Endothelial cell of umbilical vein (primary cell): ENCODE measurements at regions not wholly inside any gene's neighbourhood (a gene's known extent, or its start where the extent isn't known, plus 50 kb on each side); places are given as distances from the start of the nearest gene placed in this dataset.

Experiments
- BruUV-seq: library from RNA; stranded (reverse); fragments of 400-500 nt; replicated peaks from 2 replicates; lab custom pipeline; 2021; lab: Mats Ljungman, UMichigan
- CTCF ChIA-PET: fragments of 300-600, 350-600 bp; sonication (Branson Sonifier 250); formaldehyde crosslinking; loops from one replicate; lab custom pipeline; 2021; ENCODE audit warnings: antibody characterized with exemption, inconsistent platforms; lab: Charles Lee
- POLR2A ChIA-PET: fragments of 300-600, 350-600 bp; sonication (Branson Sonifier 250); formaldehyde crosslinking; loops from one replicate; lab custom pipeline; 2021; ENCODE audit warnings: antibody characterized with exemption, inconsistent platforms; lab: Charles Lee
- DNase-seq: peaks from one replicate; pipeline ENCODE4 v3.0.0-alpha.2; 2011; ENCODE audit warnings: low read depth, low spot score
- FAIRE-seq: peaks from 2 replicates; lab custom pipeline; 2011; peaks lifted over from hg19 to GRCh38; lab: Jason Lieb, UNC
- H2AFZ ChIP-seq: 2 replicates; pipeline ENCODE4 v1.6.0; 2012; ENCODE audit warnings: low read depth, low read length, control low read depth, inconsistent platforms
- H3K27ac ChIP-seq: 2 replicates; pipeline ENCODE4 v1.5.1; 2011; ENCODE audit warnings: low read depth, mild to moderate bottlenecking, control low read depth, low read length, moderate library complexity; ENCODE audit not compliant: insufficient read depth
- H3K27me3 ChIP-seq, 2 experiments: 2 replicates each; pipeline versions ENCODE4 v1.6.0 to v1.6.1; 2011; ENCODE audit warnings: low read length in 2 of 2, mixed read lengths in 1 of 2; ENCODE audit not compliant: control insufficient read depth in 2 of 2, insufficient read depth in 2 of 2
- H3K36me3 ChIP-seq, 2 experiments: 2 replicates in 1 of 2; 3 replicates in 1 of 2; pipeline ENCODE4 v1.5.1; 2011; ENCODE audit warnings: low read length in 2 of 2, mild to moderate bottlenecking in 1 of 2, moderate library complexity in 1 of 2; ENCODE audit not compliant: control insufficient read depth in 2 of 2, insufficient read depth in 2 of 2; ENCODE audit errors: extremely low read depth in 1 of 2
- H3K4me1 ChIP-seq: 3 replicates; pipeline ENCODE4 v1.5.1; 2011; ENCODE audit warnings: mild to moderate bottlenecking, low read length; ENCODE audit not compliant: control insufficient read depth, insufficient read depth; ENCODE audit errors: extremely low read depth
- H3K4me2 ChIP-seq: 2 replicates; pipeline ENCODE4 v1.6.1; 2011; ENCODE audit warnings: low read length, control low read depth, mixed read lengths; ENCODE audit not compliant: insufficient read depth
- H3K4me3 ChIP-seq, 3 experiments: fragments of 200-600 bp in 1 of 3; sonication (generic), shearing (Covaris generic) in 1 of 3; replicated peaks in 1 of 3; 2 replicates each; pipeline ENCODE4 v1.5.1; 2011 to 2016; ENCODE audit warnings: control low read depth in 3 of 3, low read length in 3 of 3, mild to moderate bottlenecking in 2 of 3, inconsistent platforms in 1 of 3, low read depth in 1 of 3, moderate library complexity in 1 of 3; ENCODE audit not compliant: insufficient read depth in 1 of 3
- H3K79me2 ChIP-seq: 2 replicates; pipeline ENCODE4 v1.6.0; 2012; ENCODE audit warnings: low read length, inconsistent platforms; ENCODE audit not compliant: control insufficient read depth, insufficient read depth
- H3K9ac ChIP-seq: replicated peaks from 2 replicates; pipeline ENCODE3; 2011; ENCODE audit warnings: low read length, control low read depth; ENCODE audit not compliant: insufficient read depth; ENCODE audit errors: extremely low read depth
- H3K9me1 ChIP-seq: replicated peaks from 3 replicates; pipeline ENCODE4 v1.6.0; 2011; ENCODE audit warnings: mild to moderate bottlenecking, low read length; ENCODE audit not compliant: control insufficient read depth, insufficient read depth; ENCODE audit errors: extremely low read depth
- H3K9me3 ChIP-seq: replicated peaks from 2 replicates; pipeline ENCODE4 v1.5.1; 2012; ENCODE audit warnings: low read length, inconsistent platforms; ENCODE audit not compliant: control insufficient read depth, insufficient read depth
- H4K20me1 ChIP-seq: replicated peaks from 2 replicates; pipeline ENCODE3; 2011; ENCODE audit warnings: mild to moderate bottlenecking, low read length; ENCODE audit not compliant: control insufficient read depth, insufficient read depth; ENCODE audit errors: extremely low read depth
- CTCF ChIP-seq, 2 donors: IDR thresholded peaks; 1 replicate in 1 of 2; 2 replicates in 1 of 2; pipeline ENCODE4 v1.5.1; 2011; ENCODE audit warnings: low read length in 2 of 2, mild to moderate bottlenecking in 2 of 2, moderate library complexity in 2 of 2, control low read depth in 1 of 2, inconsistent platforms in 1 of 2, low read depth in 1 of 2; ENCODE audit not compliant: insufficient read depth in 1 of 2; ENCODE audit errors: extremely low read depth in 1 of 2
- EZH2 ChIP-seq: IDR thresholded peaks from 2 replicates; pipeline ENCODE4 v1.6.1; 2012; ENCODE audit warnings: borderline replicate concordance, low read depth, mild to moderate bottlenecking, moderate library complexity, low read length, inconsistent platforms; ENCODE audit not compliant: severe bottlenecking
- FOS ChIP-seq: IDR thresholded peaks from 2 replicates; pipeline ENCODE4 v1.6.1; 2011; ENCODE audit warnings: mild to moderate bottlenecking, low read length, moderate library complexity, borderline replicate concordance; ENCODE audit not compliant: insufficient read depth
- GATA2 ChIP-seq: IDR thresholded peaks from 2 replicates; pipeline ENCODE4 v1.7.0; 2011; ENCODE audit warnings: low read depth, mild to moderate bottlenecking, moderate library complexity, mixed read lengths, low read length; ENCODE audit not compliant: insufficient read length, insufficient read depth
- JUN ChIP-seq: IDR thresholded peaks from 2 replicates; pipeline ENCODE4 v1.6.1; 2011; ENCODE audit warnings: borderline replicate concordance, low read depth; ENCODE audit not compliant: insufficient read length, insufficient read depth
- MAX ChIP-seq: IDR thresholded peaks from 2 replicates; pipeline ENCODE4 v1.6.1; 2011; ENCODE audit not compliant: insufficient read depth, insufficient read length
- MYC ChIP-seq: IDR thresholded peaks from one replicate; pipeline ENCODE4 v1.6.1; 2011; ENCODE audit warnings: mild to moderate bottlenecking, low read depth, low read length
- POLR2A ChIP-seq: IDR thresholded peaks from 2 replicates; pipeline ENCODE4 v1.6.1; 2012; ENCODE audit warnings: low read depth, mild to moderate bottlenecking, control low read depth, low read length
- POLR2AphosphoS5 ChIP-seq: IDR thresholded peaks from 2 replicates; pipeline ENCODE4 v1.6.1; 2012; ENCODE audit warnings: low read depth, mild to moderate bottlenecking, control low read depth, low read length, moderate library complexity; ENCODE audit not compliant: insufficient read depth
- dilution Hi-C: fragments of 300-500 bp; cut with MboI; formaldehyde crosslinking; loops from one replicate; pipeline ENCODE4 v1.15.0; 2019; ENCODE audit warnings: low sequenced_read_pairs; ENCODE audit not compliant: extremely low pct_ligation_motif_present
- intact Hi-C: fragments of 100-400 bp; cut with micrococcal nuclease; formaldehyde crosslinking; loops from one replicate; pipeline ENCODE4 v1.10.0; 2022

- no peaks in the 10 kb centered on the region for H3K4me1 ChIP-seq
- H3K4me3 ChIP-seq = no peak overlapping the region
- H2AFZ ChIP-seq = no peak overlapping the region
- H3K9me1 ChIP-seq = no peaks in the 10 kb centered on the region
- DNase-seq = no peak
- H3K36me3 ChIP-seq = no peaks in the 10 kb centered on the region
- no TSS peak for BruUV-seq
- no peaks in the 10 kb centered on the region for H3K79me2 ChIP-seq
- no peak overlapping the region for H3K9ac ChIP-seq
- H3K27me3 ChIP-seq = no peaks in the 10 kb centered on the region
- no peak overlapping the region for H3K27ac ChIP-seq
- ChIA-PET CTCF (no interaction called here), POLR2A (no interaction called here)
- TF ChIP-seq CTCF (IDR thresholded peaks at IDR 0.05; ENCODE audit: extremely low read depth in 1 of 2, insufficient read depth in 1 of 2, low read depth in 1 of 2, low read length in 2 of 2) (no peak), MYC (no peak), POLR2AphosphoS5 (no peak), POLR2A (no peak), EZH2 (no peak), FOS (no peak)
- H3K4me2 ChIP-seq = no peak overlapping the region
- dilution Hi-C loops = no loop called here
- no peaks in the 10 kb centered on the region for H3K9me3 ChIP-seq
- no peak for FAIRE-seq
- intact Hi-C loops = no loop called here
- H4K20me1 ChIP-seq = no peaks in the 10 kb centered on the region
Measured at GRCh38 chr2:147351784-147352183, 493.0 kb upstream of the ACVR2A start.

GRCh38 chr2:147348931-147349555 lies 495.8 kb upstream of the ACVR2A start:
- no peak for DNase-seq

More at GRCh38 chr2:147348931-147349555, 495.8 kb upstream of the ACVR2A start:
- POLR2A ChIA-PET = no interaction called here
- BruUV-seq = no TSS peak
- no peaks in the 10 kb centered on the region for H4K20me1 ChIP-seq
- no peak overlapping the region for H3K4me2 ChIP-seq
- FAIRE-seq = no peak
- no peak overlapping the region for H3K9ac ChIP-seq
- no peaks in the 10 kb centered on the region for H3K9me1 ChIP-seq
- H3K36me3 ChIP-seq = no peaks in the 10 kb centered on the region
- no peaks in the 10 kb centered on the region for H3K27me3 ChIP-seq
- CTCF ChIA-PET = no interaction called here
- H3K4me3 ChIP-seq = no peak overlapping the region
- no peaks in the 10 kb centered on the region for H3K4me1 ChIP-seq
- dilution Hi-C loops (no loop called here), intact Hi-C loops (no loop called here)
- no peak overlapping the region for H3K27ac ChIP-seq
- H2AFZ ChIP-seq = no peak overlapping the region
- TF ChIP-seq EZH2 (no peak), MYC (no peak), CTCF (IDR thresholded peaks at IDR 0.05; ENCODE audit: extremely low read depth in 1 of 2, insufficient read depth in 1 of 2, low read depth in 1 of 2, low read length in 2 of 2) (no peak), MAX (no peak), POLR2AphosphoS5 (no peak), POLR2A (no peak), JUN (no peak), GATA2 (no peak), FOS (no peak)
- H3K9me3 ChIP-seq = no peaks in the 10 kb centered on the region
- no peaks in the 10 kb centered on the region for H3K79me2 ChIP-seq
